Fibroblast of lung (primary cell): ENCODE measurements at regions not wholly inside any gene's neighbourhood (a gene's known extent, or its start where the extent isn't known, plus 50 kb on each side); places are given as distances from the start of the nearest gene placed in this dataset.

Experiments used
- EZH2 ChIP-seq: IDR thresholded peaks from 2 replicates; pipeline ENCODE4 v1.5.1; 2012; ENCODE audit warnings: low read length, control low read depth, mild to moderate bottlenecking; ENCODE audit errors: missing control alignments
- TF ChIP-seq, protein P1 (sequence below), 2 donors: IDR thresholded peaks in 1 of 2; conservative IDR thresholded peaks in 1 of 2; 1 replicate in 1 of 2; 2 replicates in 1 of 2; pipeline ENCODE4 v1.5.1; 2011 to 2012; ENCODE audit warnings: low read length in 2 of 2, control low read depth in 1 of 2, inconsistent platforms in 1 of 2, low read depth in 1 of 2, mild to moderate bottlenecking in 1 of 2

DNA sequence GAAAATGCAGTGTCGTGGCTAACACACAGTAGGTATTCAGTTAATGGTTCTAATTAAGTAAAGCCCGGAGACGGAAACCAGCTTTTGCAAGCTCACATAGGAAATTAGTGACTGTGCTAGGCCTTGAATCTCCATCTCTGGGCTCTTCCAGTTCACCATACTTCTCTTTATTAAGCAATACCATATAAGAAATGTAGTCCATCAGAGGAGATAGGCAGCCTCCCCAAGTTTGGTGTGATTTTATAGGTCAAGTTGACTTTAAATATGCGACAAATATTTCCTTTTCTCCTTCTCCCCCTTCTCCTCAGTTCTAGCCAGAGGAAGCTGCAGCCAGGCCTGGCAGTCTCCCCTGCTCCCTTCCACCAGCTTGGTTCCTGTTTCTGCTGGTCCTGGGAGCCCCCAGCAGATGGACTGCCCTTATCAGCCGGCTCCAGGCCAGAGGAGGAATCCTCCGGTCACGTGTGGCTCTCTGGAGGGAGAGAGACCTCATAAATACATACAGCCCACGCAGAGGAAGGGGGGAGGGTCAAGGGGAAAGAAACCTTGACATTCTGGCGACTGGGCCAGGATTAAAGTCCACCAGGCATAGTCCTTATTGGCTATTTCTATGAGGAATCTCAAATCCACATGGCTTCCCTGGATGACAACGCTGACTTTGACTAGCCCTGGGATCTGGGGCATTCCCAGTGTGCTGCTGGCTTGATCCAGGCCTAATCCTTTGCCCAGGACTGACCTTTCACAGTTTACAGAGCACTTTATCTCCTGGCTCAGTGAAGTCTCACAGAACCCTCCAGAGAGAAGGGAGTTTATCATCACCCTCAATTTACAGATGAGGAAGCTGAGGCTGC, 115.1 kb upstream of the JUN start:
- TF ChIP-seq, protein P1, sequence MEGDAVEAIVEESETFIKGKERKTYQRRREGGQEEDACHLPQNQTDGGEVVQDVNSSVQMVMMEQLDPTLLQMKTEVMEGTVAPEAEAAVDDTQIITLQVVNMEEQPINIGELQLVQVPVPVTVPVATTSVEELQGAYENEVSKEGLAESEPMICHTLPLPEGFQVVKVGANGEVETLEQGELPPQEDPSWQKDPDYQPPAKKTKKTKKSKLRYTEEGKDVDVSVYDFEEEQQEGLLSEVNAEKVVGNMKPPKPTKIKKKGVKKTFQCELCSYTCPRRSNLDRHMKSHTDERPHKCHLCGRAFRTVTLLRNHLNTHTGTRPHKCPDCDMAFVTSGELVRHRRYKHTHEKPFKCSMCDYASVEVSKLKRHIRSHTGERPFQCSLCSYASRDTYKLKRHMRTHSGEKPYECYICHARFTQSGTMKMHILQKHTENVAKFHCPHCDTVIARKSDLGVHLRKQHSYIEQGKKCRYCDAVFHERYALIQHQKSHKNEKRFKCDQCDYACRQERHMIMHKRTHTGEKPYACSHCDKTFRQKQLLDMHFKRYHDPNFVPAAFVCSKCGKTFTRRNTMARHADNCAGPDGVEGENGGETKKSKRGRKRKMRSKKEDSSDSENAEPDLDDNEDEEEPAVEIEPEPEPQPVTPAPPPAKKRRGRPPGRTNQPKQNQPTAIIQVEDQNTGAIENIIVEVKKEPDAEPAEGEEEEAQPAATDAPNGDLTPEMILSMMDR (conservative IDR thresholded peaks at IDR 0.05 in 1 of 2, IDR thresholded peaks at IDR 0.05 in 1 of 2; ENCODE audit: low read depth in 1 of 2, low read length in 2 of 2) = no peak
- no peak for TF ChIP-seq EZH2
